ENCODE measurements at regions not wholly inside any gene's neighbourhood (a gene's known extent, or its start where the extent isn't known, plus 50 kb on each side); places are given as distances from the start of the nearest gene placed in this dataset.

DNA sequence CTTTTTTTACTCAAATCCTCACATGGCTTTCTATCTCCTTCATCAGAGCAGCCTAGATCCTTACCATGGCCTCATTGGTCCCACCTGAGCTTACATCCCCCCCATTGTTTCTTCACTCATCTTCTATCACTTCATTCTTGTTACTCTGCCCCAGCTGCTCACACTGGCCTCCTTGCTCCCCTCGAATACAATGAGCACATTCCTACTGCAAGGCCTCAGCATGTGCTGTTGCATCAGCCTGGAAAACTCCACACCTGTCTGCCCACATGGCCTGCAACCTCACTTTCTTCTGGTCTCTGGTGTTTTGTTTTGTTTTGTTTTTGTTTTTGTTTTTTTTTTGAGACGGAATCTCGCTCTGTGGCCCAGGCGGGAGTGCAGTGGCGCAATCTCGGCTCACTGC is 212.6 kb downstream of the TBX18 start:
- TF ChIP-seq CTCF (IDR thresholded peaks at IDR 0.05) (no peak), POLR2AphosphoS5 (IDR thresholded peaks at IDR 0.05) (no peak)

Measured in stomach (tissue), 4 donors.